ENCODE measurements at regions not wholly inside any gene's neighbourhood (a gene's known extent, or its start where the extent isn't known, plus 50 kb on each side); places are given as distances from the start of the nearest gene placed in this dataset.
"Not testable (repeated sequence)": the region's sequence is repeated elsewhere in the genome, so short reads cannot be mapped to it uniquely, and the experiment has no call there.

- H3K4me2 ChIP-seq (ENCODE audit: low read depth, low read length); H3K9me2 ChIP-seq (replicated peaks; ENCODE audit: insufficient read depth, low read length); H3K9me3 ChIP-seq (replicated peaks; ENCODE audit: insufficient read depth, low read length); H3K79me2 ChIP-seq (ENCODE audit: low read length); H3K27ac ChIP-seq (ENCODE audit: low read length); H2AFZ ChIP-seq (ENCODE audit: low read length); H4K20me1 ChIP-seq (ENCODE audit: insufficient read depth, low read length); H3K9ac ChIP-seq (ENCODE audit: low read length); H3K4me1 ChIP-seq (ENCODE audit: low read length); H3K36me3 ChIP-seq (replicated peaks; ENCODE audit: insufficient read depth, low read length); H3F3A ChIP-seq (ENCODE audit: insufficient read depth, low read length); H3K27me3 ChIP-seq (replicated peaks; ENCODE audit: insufficient read depth, low read length); H3K4me3 ChIP-seq (ENCODE audit: low read length); DNase-seq: not testable (repeated sequence)
These were observed 51.8 kb upstream of the SLC39A8 start for GRCh38 chr4:102397056-102397455.

DNA sequence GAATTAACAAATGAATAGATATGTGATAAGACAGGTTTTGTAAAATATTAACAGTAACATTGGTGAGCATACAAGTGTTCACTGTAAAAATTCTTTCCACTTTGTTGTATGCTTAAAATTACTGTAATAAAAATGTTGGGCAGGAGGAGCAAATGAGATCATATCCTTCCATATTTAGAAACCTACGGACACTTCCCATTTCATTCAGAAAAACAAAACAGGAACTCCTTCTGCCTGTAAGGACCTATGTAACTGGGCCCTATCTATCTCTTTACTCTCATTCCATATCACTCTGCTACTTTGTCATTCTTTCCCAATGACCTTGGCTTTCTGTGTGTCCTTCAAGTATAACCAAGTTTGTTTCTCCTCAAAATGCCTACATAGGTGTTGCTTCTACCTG lies 53.7 kb upstream of the SLC39A8 start:
- H3K27me3 ChIP-seq (replicated peaks; ENCODE audit: insufficient read depth, low read length): no peaks in the 10 kb centered on the region
- no peaks in the 10 kb centered on the region for H4K20me1 ChIP-seq (ENCODE audit: insufficient read depth, low read length)
- H3K79me2 ChIP-seq (ENCODE audit: low read length): no peaks in the 10 kb centered on the region
- TF ChIP-seq EZH2 (optimal IDR thresholded peaks at IDR 0.05; ENCODE audit: low read depth, low read length) (no peak), EZH2phosphoT487 (IDR thresholded peaks at IDR 0.05; ENCODE audit: low read length) (no peak)
- TF ChIP-seq, protein P1, sequence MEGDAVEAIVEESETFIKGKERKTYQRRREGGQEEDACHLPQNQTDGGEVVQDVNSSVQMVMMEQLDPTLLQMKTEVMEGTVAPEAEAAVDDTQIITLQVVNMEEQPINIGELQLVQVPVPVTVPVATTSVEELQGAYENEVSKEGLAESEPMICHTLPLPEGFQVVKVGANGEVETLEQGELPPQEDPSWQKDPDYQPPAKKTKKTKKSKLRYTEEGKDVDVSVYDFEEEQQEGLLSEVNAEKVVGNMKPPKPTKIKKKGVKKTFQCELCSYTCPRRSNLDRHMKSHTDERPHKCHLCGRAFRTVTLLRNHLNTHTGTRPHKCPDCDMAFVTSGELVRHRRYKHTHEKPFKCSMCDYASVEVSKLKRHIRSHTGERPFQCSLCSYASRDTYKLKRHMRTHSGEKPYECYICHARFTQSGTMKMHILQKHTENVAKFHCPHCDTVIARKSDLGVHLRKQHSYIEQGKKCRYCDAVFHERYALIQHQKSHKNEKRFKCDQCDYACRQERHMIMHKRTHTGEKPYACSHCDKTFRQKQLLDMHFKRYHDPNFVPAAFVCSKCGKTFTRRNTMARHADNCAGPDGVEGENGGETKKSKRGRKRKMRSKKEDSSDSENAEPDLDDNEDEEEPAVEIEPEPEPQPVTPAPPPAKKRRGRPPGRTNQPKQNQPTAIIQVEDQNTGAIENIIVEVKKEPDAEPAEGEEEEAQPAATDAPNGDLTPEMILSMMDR (IDR thresholded peaks at IDR 0.05; ENCODE audit: low read length): no peak
- no peak overlapping the region for H2AFZ ChIP-seq (ENCODE audit: low read length)
- H3K27ac ChIP-seq (ENCODE audit: low read length): no peak overlapping the region
- no peaks in the 10 kb centered on the region for H3K36me3 ChIP-seq (replicated peaks; ENCODE audit: insufficient read depth, low read length)
- DNase-seq: no peak
- no peak overlapping the region for H3K4me3 ChIP-seq (ENCODE audit: low read length)
- no peaks in the 10 kb centered on the region for H3F3A ChIP-seq (ENCODE audit: insufficient read depth, low read length)
- H3K9me2 ChIP-seq (replicated peaks; ENCODE audit: insufficient read depth, low read length): no peaks in the 10 kb centered on the region
- no peaks in the 10 kb centered on the region for H3K4me1 ChIP-seq (ENCODE audit: low read length)
- no peak overlapping the region for H3K9ac ChIP-seq (ENCODE audit: low read length)
- H3K9me3 ChIP-seq (replicated peaks; ENCODE audit: insufficient read depth, low read length): no peaks in the 10 kb centered on the region
- no peak overlapping the region for H3K4me2 ChIP-seq (ENCODE audit: low read depth, low read length)

- no peak for DNase-seq
- H3K4me1 ChIP-seq (ENCODE audit: low read length): no peaks in the 10 kb centered on the region
- no peaks in the 10 kb centered on the region for H3K36me3 ChIP-seq (replicated peaks; ENCODE audit: insufficient read depth, low read length)
- no peak overlapping the region for H3K4me3 ChIP-seq (ENCODE audit: low read length)
- H2AFZ ChIP-seq (ENCODE audit: low read length): no peak overlapping the region
- H3K79me2 ChIP-seq (ENCODE audit: low read length): no peaks in the 10 kb centered on the region
- H3K27ac ChIP-seq (ENCODE audit: low read length): no peak overlapping the region
- H3K9me2 ChIP-seq (replicated peaks; ENCODE audit: insufficient read depth, low read length): no peaks in the 10 kb centered on the region
- no peak overlapping the region for H3K9ac ChIP-seq (ENCODE audit: low read length)
- no peaks in the 10 kb centered on the region for H3K9me3 ChIP-seq (replicated peaks; ENCODE audit: insufficient read depth, low read length)
- H3F3A ChIP-seq (ENCODE audit: insufficient read depth, low read length): no peaks in the 10 kb centered on the region
- no peaks in the 10 kb centered on the region for H3K27me3 ChIP-seq (replicated peaks; ENCODE audit: insufficient read depth, low read length)
- H3K4me2 ChIP-seq (ENCODE audit: low read depth, low read length): no peak overlapping the region
- no peaks in the 10 kb centered on the region for H4K20me1 ChIP-seq (ENCODE audit: insufficient read depth, low read length)
- TF ChIP-seq, protein P1 (IDR thresholded peaks at IDR 0.05; ENCODE audit: low read length): no peak
- no peak for TF ChIP-seq EZH2phosphoT487 (IDR thresholded peaks at IDR 0.05; ENCODE audit: low read length)
- no peak for TF ChIP-seq EZH2 (optimal IDR thresholded peaks at IDR 0.05; ENCODE audit: low read depth, low read length)
These were observed 55.6 kb upstream of the SLC39A8 start for GRCh38 chr4:102400898-102401297.

DNA sequence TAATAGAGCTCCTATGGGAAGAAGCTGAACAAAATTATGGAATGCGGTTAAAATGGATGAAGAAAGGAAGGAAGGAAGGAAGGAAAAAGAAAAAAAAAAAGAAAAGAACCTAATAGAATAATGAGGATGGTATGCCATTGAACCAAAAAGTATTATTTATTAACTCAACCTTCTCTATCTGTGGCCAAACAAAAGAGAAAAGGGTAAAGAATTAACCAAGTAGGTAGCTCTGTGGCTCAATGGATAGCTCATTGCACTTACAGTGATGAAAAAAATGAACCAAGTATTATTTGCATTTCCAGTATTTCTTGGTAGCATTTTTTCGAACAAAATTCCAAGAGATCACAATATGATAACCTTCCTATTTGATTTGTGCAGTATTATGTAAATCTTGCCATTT lies 56.9 kb upstream of the SLC39A8 start:
- no peaks in the 10 kb centered on the region for H3K4me1 ChIP-seq (ENCODE audit: low read length)
- TF ChIP-seq, protein P1 (IDR thresholded peaks at IDR 0.05; ENCODE audit: low read length): no peak
- TF ChIP-seq EZH2 (optimal IDR thresholded peaks at IDR 0.05; ENCODE audit: low read depth, low read length) (no peak), EZH2phosphoT487 (IDR thresholded peaks at IDR 0.05; ENCODE audit: low read length) (no peak)
- no peaks in the 10 kb centered on the region for H3K36me3 ChIP-seq (replicated peaks; ENCODE audit: insufficient read depth, low read length)
- no peak overlapping the region for H2AFZ ChIP-seq (ENCODE audit: low read length)
- H3K9me3 ChIP-seq (replicated peaks; ENCODE audit: insufficient read depth, low read length): no peaks in the 10 kb centered on the region
- H4K20me1 ChIP-seq (ENCODE audit: insufficient read depth, low read length): no peaks in the 10 kb centered on the region
- no peaks in the 10 kb centered on the region for H3K27me3 ChIP-seq (replicated peaks; ENCODE audit: insufficient read depth, low read length)
- no peak overlapping the region for H3K4me2 ChIP-seq (ENCODE audit: low read depth, low read length)
- no peaks in the 10 kb centered on the region for H3K79me2 ChIP-seq (ENCODE audit: low read length)
- no peaks in the 10 kb centered on the region for H3F3A ChIP-seq (ENCODE audit: insufficient read depth, low read length)
- H3K4me3 ChIP-seq (ENCODE audit: low read length): no peak overlapping the region
- H3K9ac ChIP-seq (ENCODE audit: low read length): no peak overlapping the region
- DNase-seq: no peak
- H3K9me2 ChIP-seq (replicated peaks; ENCODE audit: insufficient read depth, low read length): no peaks in the 10 kb centered on the region
- H3K27ac ChIP-seq (ENCODE audit: low read length): no peak overlapping the region

All from MM.1S (cell line).